SK-N-SH treated with all-trans-retinoic acid at 6 μM for 48 hours (cell line): ENCODE measurements at regions not wholly inside any gene's neighbourhood (a gene's known extent, or its start where the extent isn't known, plus 50 kb on each side); places are given as distances from the start of the nearest gene placed in this dataset.

Source experiments
- ATAC-seq: fragments of 200-7000 bp; cut with Tn5 transposase; 3 replicates; pipeline ENCODE4 v1.9.1; 2020; ENCODE audit warnings: mild to moderate bottlenecking, moderate library complexity
- ARNTL ChIP-seq: fragments of 450-650 bp; formaldehyde crosslinking; IDR thresholded peaks from 2 replicates; pipeline ENCODE4 v1.5.0; 2020; ENCODE audit warnings: low read depth, mild to moderate bottlenecking, moderate library complexity, borderline replicate concordance
- BACH2 ChIP-seq: fragments of 250-450 bp; sonication (Bioruptor Pico); IDR thresholded peaks from 2 replicates; pipeline ENCODE4 v1.9.0; 2021; ENCODE audit warnings: mild to moderate bottlenecking, borderline replicate concordance
- CSDC2 ChIP-seq: fragments of 250-450 bp; sonication (Bioruptor Pico); IDR thresholded peaks from 2 replicates; pipeline ENCODE4 v1.5.0; 2020; ENCODE audit warnings: mild to moderate bottlenecking, moderate library complexity
- GLIS3 ChIP-seq: fragments of 250-450 bp; sonication (Bioruptor Pico); IDR thresholded peaks from 2 replicates; pipeline ENCODE4 v1.5.0; 2020; ENCODE audit warnings: mild to moderate bottlenecking, moderate library complexity
- ISL1 ChIP-seq: fragments of 250-450 bp; sonication (Bioruptor Pico); IDR thresholded peaks from 2 replicates; pipeline ENCODE4 v2.1.2; 2022; ENCODE audit warnings: mild to moderate bottlenecking, moderate library complexity
- OSR1 ChIP-seq: fragments of 250-450 bp; sonication (Bioruptor Pico); IDR thresholded peaks from 2 replicates; pipeline ENCODE4 v1.8.0; 2022; ENCODE audit warnings: moderate library complexity, mild to moderate bottlenecking, inconsistent platforms
- PPARA ChIP-seq: fragments of 250-450 bp; sonication (Bioruptor Pico); IDR thresholded peaks from 2 replicates; pipeline ENCODE4 v1.5.0; 2020; ENCODE audit warnings: mild to moderate bottlenecking, borderline replicate concordance
- RARB ChIP-seq: fragments of 250-450 bp; sonication (Bioruptor Pico); IDR thresholded peaks from 2 replicates; pipeline ENCODE4 v1.8.0; 2021; ENCODE audit warnings: mild to moderate bottlenecking, moderate library complexity
- SNAI2 ChIP-seq: fragments of 250-450 bp; sonication (Bioruptor Pico); IDR thresholded peaks from 2 replicates; pipeline ENCODE4 v1.5.0; 2020; ENCODE audit warnings: mild to moderate bottlenecking, moderate library complexity
- TCF4 ChIP-seq: fragments of 250-450 bp; sonication (Bioruptor Pico); IDR thresholded peaks from 2 replicates; pipeline ENCODE4 v1.8.0; 2021; ENCODE audit warnings: mild to moderate bottlenecking, moderate library complexity, borderline replicate concordance
- TOX ChIP-seq: fragments of 250-450 bp; sonication (Bioruptor Pico); IDR thresholded peaks from 2 replicates; pipeline ENCODE4 v1.8.0; 2021; ENCODE audit warnings: mild to moderate bottlenecking, moderate library complexity, borderline replicate concordance
- ZFP3 ChIP-seq: fragments of 250-450 bp; sonication (Bioruptor Pico); IDR thresholded peaks from 2 replicates; pipeline ENCODE4 v1.5.0; 2020; ENCODE audit warnings: mild to moderate bottlenecking, moderate library complexity
- ZFP30 ChIP-seq: fragments of 450-650 bp; formaldehyde crosslinking; IDR thresholded peaks from 2 replicates; pipeline ENCODE4 v1.5.0; 2022; ENCODE audit warnings: mild to moderate bottlenecking, moderate library complexity
- ZNF70 ChIP-seq: fragments of 450-650 bp; formaldehyde crosslinking; IDR thresholded peaks from 2 replicates; pipeline ENCODE4 v1.5.0; 2020; ENCODE audit warnings: mild to moderate bottlenecking, moderate library complexity
- ZNF8 ChIP-seq: fragments of 450-650 bp; formaldehyde crosslinking; IDR thresholded peaks from 2 replicates; pipeline ENCODE4 v1.5.0; 2020; ENCODE audit warnings: mild to moderate bottlenecking, moderate library complexity
- TF ChIP-seq, protein P1 (sequence below): fragments of 250-450 bp; sonication (Bioruptor Pico); IDR thresholded peaks from 2 replicates; pipeline ENCODE4 v1.5.1; 2020; ENCODE audit warnings: low read depth, mild to moderate bottlenecking, moderate library complexity
- TF ChIP-seq, protein P2 (sequence below): fragments of 250-450 bp; sonication (Bioruptor Pico); IDR thresholded peaks from 2 replicates; pipeline ENCODE4 v1.8.0; 2021; ENCODE audit warnings: low read depth, mild to moderate bottlenecking, moderate library complexity, borderline replicate concordance
- TF ChIP-seq, protein P3 (sequence below): fragments of 250-450 bp; sonication (Bioruptor Pico); IDR thresholded peaks from 2 replicates; pipeline ENCODE4 v1.8.0; 2020; ENCODE audit warnings: mild to moderate bottlenecking, moderate library complexity, borderline replicate concordance
- TF ChIP-seq, protein P4 (sequence below): fragments of 250-450 bp; sonication (Bioruptor Pico); IDR thresholded peaks from 2 replicates; pipeline ENCODE4 v1.5.0; 2020; ENCODE audit warnings: mild to moderate bottlenecking, moderate library complexity
- TF ChIP-seq, protein P5 (sequence below): fragments of 250-450 bp; sonication (Bioruptor Pico); IDR thresholded peaks from 2 replicates; pipeline ENCODE4 v1.5.1; 2021; ENCODE audit warnings: mild to moderate bottlenecking, moderate library complexity

DNA sequence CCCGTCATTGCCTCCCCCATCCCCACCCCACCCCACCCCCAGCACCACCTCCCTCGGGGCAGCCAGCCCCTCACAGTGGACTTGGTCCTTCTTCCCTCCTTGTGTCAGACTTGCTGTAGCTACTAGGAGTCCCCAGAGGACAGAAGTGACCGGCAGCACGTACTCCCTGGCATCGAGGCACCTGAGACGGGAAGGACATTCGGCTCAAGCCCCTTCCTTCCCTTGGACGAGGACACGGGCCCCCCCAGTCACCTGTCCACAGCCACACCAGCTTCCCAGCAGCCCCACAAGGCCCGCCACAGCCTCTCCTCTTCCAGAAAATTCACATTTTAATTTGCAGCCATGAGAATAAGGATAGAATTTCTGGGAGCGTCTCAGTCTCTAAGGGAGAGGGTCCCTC lies 267.8 kb upstream of the SHH start:
- TF ChIP-seq ZFP3 (CRISPR knock-in tag) = no peak
- no peak for TF ChIP-seq ISL1
- no peak for TF ChIP-seq RARB (CRISPR knock-in tag)
- no peak for TF ChIP-seq GLIS3 (CRISPR knock-in tag)
- no peak for TF ChIP-seq ZNF8 (CRISPR knock-in tag)
- no peak for TF ChIP-seq OSR1 (CRISPR knock-in tag)
- TF ChIP-seq, protein P1, sequence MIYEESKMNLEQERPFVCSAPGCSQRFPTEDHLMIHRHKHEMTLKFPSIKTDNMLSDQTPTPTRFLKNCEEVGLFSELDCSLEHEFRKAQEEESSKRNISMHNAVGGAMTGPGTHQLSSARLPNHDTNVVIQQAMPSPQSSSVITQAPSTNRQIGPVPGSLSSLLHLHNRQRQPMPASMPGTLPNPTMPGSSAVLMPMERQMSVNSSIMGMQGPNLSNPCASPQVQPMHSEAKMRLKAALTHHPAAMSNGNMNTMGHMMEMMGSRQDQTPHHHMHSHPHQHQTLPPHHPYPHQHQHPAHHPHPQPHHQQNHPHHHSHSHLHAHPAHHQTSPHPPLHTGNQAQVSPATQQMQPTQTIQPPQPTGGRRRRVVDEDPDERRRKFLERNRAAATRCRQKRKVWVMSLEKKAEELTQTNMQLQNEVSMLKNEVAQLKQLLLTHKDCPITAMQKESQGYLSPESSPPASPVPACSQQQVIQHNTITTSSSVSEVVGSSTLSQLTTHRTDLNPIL (CRISPR knock-in tag) = no peak
- no peak for TF ChIP-seq ARNTL
- TF ChIP-seq, protein P2, sequence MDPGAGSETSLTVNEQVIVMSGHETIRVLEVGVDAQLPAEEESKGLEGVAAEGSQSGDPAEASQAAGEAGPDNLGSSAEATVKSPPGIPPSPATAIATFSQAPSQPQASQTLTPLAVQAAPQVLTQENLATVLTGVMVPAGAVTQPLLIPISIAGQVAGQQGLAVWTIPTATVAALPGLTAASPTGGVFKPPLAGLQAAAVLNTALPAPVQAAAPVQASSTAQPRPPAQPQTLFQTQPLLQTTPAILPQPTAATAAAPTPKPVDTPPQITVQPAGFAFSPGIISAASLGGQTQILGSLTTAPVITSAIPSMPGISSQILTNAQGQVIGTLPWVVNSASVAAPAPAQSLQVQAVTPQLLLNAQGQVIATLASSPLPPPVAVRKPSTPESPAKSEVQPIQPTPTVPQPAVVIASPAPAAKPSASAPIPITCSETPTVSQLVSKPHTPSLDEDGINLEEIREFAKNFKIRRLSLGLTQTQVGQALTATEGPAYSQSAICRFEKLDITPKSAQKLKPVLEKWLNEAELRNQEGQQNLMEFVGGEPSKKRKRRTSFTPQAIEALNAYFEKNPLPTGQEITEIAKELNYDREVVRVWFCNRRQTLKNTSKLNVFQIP (CRISPR knock-in tag) = no peak
- TF ChIP-seq TOX (CRISPR knock-in tag) = no peak
- no peak for TF ChIP-seq BACH2 (CRISPR knock-in tag)
- TF ChIP-seq ZFP30 (CRISPR knock-in tag) = no peak
- TF ChIP-seq, protein P3, sequence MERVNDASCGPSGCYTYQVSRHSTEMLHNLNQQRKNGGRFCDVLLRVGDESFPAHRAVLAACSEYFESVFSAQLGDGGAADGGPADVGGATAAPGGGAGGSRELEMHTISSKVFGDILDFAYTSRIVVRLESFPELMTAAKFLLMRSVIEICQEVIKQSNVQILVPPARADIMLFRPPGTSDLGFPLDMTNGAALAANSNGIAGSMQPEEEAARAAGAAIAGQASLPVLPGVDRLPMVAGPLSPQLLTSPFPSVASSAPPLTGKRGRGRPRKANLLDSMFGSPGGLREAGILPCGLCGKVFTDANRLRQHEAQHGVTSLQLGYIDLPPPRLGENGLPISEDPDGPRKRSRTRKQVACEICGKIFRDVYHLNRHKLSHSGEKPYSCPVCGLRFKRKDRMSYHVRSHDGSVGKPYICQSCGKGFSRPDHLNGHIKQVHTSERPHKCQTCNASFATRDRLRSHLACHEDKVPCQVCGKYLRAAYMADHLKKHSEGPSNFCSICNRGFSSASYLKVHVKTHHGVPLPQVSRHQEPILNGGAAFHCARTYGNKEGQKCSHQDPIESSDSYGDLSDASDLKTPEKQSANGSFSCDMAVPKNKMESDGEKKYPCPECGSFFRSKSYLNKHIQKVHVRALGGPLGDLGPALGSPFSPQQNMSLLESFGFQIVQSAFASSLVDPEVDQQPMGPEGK (CRISPR knock-in tag) = no peak
- no peak for TF ChIP-seq TCF4
- no peak for TF ChIP-seq SNAI2 (CRISPR knock-in tag)
- TF ChIP-seq, protein P4, sequence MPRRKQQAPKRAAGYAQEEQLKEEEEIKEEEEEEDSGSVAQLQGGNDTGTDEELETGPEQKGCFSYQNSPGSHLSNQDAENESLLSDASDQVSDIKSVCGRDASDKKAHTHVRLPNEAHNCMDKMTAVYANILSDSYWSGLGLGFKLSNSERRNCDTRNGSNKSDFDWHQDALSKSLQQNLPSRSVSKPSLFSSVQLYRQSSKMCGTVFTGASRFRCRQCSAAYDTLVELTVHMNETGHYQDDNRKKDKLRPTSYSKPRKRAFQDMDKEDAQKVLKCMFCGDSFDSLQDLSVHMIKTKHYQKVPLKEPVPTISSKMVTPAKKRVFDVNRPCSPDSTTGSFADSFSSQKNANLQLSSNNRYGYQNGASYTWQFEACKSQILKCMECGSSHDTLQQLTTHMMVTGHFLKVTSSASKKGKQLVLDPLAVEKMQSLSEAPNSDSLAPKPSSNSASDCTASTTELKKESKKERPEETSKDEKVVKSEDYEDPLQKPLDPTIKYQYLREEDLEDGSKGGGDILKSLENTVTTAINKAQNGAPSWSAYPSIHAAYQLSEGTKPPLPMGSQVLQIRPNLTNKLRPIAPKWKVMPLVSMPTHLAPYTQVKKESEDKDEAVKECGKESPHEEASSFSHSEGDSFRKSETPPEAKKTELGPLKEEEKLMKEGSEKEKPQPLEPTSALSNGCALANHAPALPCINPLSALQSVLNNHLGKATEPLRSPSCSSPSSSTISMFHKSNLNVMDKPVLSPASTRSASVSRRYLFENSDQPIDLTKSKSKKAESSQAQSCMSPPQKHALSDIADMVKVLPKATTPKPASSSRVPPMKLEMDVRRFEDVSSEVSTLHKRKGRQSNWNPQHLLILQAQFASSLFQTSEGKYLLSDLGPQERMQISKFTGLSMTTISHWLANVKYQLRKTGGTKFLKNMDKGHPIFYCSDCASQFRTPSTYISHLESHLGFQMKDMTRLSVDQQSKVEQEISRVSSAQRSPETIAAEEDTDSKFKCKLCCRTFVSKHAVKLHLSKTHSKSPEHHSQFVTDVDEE = no peak
- ATAC-seq = no peak

DNA sequence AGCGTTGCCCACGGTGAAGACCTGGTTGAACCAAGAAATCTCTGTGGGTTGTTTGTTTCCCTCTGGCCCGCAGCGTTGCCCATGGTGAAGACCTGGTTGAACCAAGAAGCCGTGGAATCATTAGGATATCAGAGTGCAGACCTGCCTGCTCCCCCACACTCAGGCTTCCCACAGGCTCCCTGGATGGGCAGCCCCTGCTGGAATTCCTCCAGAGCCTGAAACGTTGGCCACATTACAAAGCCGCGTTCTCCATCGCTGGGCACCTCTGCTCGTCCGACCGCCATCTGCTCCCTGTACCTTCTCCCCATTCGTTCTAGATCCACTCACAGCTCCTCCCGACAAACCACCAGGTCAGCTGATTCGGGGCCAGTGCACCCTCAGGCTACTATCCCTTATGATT lies 266.9 kb upstream of the SHH start:
- no peak for TF ChIP-seq CSDC2 (CRISPR knock-in tag)
- TF ChIP-seq, protein P4 = no peak
- ATAC-seq = no peak

DNA sequence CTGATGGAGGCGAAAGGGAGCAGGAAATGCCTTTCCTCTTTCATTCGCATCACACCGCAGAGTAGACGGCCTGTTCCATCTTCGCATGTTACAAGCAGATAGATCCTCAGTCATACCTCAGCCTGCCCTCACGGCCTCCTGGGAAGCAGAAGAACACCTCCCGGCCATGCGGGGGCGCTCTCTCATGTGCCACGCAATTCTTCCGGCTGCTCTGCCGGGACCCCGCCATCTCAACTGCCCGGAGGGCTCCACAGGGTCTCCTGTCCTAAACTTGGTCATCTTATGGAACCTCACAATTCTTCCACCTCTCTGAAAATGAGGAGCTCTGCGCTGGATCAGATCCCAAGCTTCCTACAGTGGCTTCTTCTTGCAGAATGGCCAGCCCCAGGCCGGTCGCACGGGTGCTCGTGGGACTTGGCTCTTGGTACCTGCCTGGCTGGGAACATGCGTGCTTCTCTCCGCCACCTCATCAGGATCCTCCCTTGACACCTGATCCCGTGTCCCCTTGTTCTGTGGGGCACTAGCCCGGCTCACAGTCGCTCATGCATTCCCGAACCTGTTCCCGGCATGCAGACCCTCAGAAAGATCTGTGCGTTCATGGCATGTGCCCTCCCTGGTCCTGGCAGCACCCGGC lies 262.8 kb upstream of the SHH start:
- ATAC-seq = no peak
- TF ChIP-seq ARNTL (no peak), ISL1 (no peak), ZFP30 (CRISPR knock-in tag) (no peak), OSR1 (CRISPR knock-in tag) (no peak), ZFP3 (CRISPR knock-in tag) (no peak), ZNF70 (CRISPR knock-in tag) (no peak), RARB (CRISPR knock-in tag) (no peak), ZNF8 (CRISPR knock-in tag) (no peak), PPARA (no peak), GLIS3 (CRISPR knock-in tag) (no peak)
- TF ChIP-seq, protein P2 (CRISPR knock-in tag) = no peak
- TF ChIP-seq, protein P5, sequence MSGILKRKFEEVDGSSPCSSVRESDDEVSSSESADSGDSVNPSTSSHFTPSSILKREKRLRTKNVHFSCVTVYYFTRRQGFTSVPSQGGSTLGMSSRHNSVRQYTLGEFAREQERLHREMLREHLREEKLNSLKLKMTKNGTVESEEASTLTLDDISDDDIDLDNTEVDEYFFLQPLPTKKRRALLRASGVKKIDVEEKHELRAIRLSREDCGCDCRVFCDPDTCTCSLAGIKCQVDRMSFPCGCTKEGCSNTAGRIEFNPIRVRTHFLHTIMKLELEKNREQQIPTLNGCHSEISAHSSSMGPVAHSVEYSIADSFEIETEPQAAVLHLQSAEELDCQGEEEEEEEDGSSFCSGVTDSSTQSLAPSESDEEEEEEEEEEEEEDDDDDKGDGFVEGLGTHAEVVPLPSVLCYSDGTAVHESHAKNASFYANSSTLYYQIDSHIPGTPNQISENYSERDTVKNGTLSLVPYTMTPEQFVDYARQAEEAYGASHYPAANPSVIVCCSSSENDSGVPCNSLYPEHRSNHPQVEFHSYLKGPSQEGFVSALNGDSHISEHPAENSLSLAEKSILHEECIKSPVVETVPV (CRISPR knock-in tag) = no peak
- TF ChIP-seq, protein P3 (CRISPR knock-in tag) = no peak
